HepG2 (cell line): ENCODE measurements at regions not wholly inside any gene's neighbourhood (a gene's known extent, or its start where the extent isn't known, plus 50 kb on each side); places are given as distances from the start of the nearest gene placed in this dataset.

Experiments
- TARDBP ChIP-seq: sonication (generic); formaldehyde crosslinking; IDR thresholded peaks from 2 replicates; pipeline ENCODE4 v1.8.0; 2022; ENCODE audit warnings: mild to moderate bottlenecking, missing genetic modification reagents
- ZNF281 ChIP-seq: sonication (generic); formaldehyde crosslinking; IDR thresholded peaks from 2 replicates; pipeline ENCODE4 v1.4.0; 2020; ENCODE audit warnings: missing genetic modification reagents, borderline replicate concordance
- ZNF773 ChIP-seq: sonication (generic); formaldehyde crosslinking; IDR thresholded peaks from 2 replicates; pipeline ENCODE4 v1.4.0; 2020; ENCODE audit warnings: missing genetic modification reagents, borderline replicate concordance
- TF ChIP-seq, protein P1 (sequence below): sonication (generic); formaldehyde crosslinking; IDR thresholded peaks from 2 replicates; pipeline ENCODE4 v1.5.1; 2020; ENCODE audit warnings: mild to moderate bottlenecking, missing genetic modification reagents, borderline replicate concordance

- TF ChIP-seq TARDBP (CRISPR knock-in tag) (no peak), ZNF281 (CRISPR knock-in tag) (no peak), ZNF773 (CRISPR knock-in tag) (no peak)
- TF ChIP-seq, protein P1, sequence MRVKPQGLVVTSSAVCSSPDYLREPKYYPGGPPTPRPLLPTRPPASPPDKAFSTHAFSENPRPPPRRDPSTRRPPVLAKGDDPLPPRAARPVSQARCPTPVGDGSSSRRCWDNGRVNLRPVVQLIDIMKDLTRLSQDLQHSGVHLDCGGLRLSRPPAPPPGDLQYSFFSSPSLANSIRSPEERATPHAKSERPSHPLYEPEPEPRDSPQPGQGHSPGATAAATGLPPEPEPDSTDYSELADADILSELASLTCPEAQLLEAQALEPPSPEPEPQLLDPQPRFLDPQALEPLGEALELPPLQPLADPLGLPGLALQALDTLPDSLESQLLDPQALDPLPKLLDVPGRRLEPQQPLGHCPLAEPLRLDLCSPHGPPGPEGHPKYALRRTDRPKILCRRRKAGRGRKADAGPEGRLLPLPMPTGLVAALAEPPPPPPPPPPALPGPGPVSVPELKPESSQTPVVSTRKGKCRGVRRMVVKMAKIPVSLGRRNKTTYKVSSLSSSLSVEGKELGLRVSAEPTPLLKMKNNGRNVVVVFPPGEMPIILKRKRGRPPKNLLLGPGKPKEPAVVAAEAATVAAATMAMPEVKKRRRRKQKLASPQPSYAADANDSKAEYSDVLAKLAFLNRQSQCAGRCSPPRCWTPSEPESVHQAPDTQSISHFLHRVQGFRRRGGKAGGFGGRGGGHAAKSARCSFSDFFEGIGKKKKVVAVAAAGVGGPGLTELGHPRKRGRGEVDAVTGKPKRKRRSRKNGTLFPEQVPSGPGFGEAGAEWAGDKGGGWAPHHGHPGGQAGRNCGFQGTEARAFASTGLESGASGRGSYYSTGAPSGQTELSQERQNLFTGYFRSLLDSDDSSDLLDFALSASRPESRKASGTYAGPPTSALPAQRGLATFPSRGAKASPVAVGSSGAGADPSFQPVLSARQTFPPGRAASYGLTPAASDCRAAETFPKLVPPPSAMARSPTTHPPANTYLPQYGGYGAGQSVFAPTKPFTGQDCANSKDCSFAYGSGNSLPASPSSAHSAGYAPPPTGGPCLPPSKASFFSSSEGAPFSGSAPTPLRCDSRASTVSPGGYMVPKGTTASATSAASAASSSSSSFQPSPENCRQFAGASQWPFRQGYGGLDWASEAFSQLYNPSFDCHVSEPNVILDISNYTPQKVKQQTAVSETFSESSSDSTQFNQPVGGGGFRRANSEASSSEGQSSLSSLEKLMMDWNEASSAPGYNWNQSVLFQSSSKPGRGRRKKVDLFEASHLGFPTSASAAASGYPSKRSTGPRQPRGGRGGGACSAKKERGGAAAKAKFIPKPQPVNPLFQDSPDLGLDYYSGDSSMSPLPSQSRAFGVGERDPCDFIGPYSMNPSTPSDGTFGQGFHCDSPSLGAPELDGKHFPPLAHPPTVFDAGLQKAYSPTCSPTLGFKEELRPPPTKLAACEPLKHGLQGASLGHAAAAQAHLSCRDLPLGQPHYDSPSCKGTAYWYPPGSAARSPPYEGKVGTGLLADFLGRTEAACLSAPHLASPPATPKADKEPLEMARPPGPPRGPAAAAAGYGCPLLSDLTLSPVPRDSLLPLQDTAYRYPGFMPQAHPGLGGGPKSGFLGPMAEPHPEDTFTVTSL (CRISPR knock-in tag): no peak
These were observed 208.4 kb upstream of the DPPA4 start (continued) for GRCh38 chr3:109545746-109546145.
